GM18909 (cell line): ENCODE measurements at regions not wholly inside any gene's neighbourhood (a gene's known extent, or its start where the extent isn't known, plus 50 kb on each side); places are given as distances from the start of the nearest gene placed in this dataset.

Source experiments
- ATAC-seq: cut with Tn5 transposase; IDR thresholded peaks from one replicate; pipeline ENCODE4 v1.9.1; 2021; ENCODE audit warnings: mild to moderate bottlenecking; ENCODE audit not compliant: unreplicated experiment, poor library complexity

- no peak for ATAC-seq
These were observed 290.8 kb downstream of the KCNS3 start for GRCh38 chr2:18169121-18169892.

- ATAC-seq, result no peak
These were observed 289.4 kb downstream of the KCNS3 start for GRCh38 chr2:18167871-18168270.

GRCh38 chr2:18161681-18162080 is 283.2 kb downstream of the KCNS3 start:
- ATAC-seq, result no peak

GRCh38 chr2:18159896-18160295 is 281.4 kb downstream of the KCNS3 start:
- ATAC-seq, result no peak

DNA sequence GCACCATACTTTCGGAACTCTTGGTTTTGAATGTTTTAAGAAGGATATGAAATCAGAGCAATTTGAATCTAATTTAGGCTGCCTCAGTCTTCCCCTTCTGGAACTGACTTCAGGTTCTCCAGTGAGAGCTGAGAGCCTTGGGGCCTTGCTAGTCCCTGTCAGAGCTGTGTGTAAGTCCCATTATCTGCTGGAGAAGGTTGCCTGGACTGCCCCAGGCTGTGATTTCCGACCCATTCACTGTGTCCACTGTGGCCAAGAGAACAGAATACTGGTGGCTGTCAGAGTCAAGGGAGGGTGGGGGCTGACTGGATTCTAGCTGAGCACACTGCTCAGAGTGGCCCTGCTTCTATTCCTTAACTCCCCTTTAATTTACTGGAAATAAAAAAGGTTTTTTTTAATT is 278.0 kb downstream of the KCNS3 start:
- no peak for ATAC-seq

- no peak for ATAC-seq
These were observed 277.5 kb downstream of the KCNS3 start for GRCh38 chr2:18156002-18156401.

- ATAC-seq, result no peak
These were observed 276.3 kb downstream of the KCNS3 start for GRCh38 chr2:18154812-18155211.

DNA sequence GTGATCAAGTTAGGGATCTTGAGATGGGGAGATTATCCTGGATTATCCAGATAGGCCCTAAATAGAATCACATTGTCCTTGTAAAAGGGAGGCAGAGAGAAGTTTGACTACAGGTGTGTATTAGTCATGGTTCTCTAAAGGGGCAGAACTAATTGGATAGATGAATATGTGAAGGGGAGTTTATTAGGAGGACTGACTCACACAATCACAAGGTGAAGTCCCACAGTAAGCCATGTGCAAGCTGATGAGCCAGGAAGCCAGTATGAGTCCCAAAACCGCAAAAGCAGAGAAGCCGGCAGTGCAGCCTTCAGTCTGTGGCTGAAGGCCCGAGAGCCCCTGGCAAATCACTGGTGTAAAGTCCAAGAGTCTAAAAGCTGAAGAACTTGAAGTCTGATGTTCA is 275.8 kb downstream of the KCNS3 start:
- ATAC-seq, result no peak

DNA sequence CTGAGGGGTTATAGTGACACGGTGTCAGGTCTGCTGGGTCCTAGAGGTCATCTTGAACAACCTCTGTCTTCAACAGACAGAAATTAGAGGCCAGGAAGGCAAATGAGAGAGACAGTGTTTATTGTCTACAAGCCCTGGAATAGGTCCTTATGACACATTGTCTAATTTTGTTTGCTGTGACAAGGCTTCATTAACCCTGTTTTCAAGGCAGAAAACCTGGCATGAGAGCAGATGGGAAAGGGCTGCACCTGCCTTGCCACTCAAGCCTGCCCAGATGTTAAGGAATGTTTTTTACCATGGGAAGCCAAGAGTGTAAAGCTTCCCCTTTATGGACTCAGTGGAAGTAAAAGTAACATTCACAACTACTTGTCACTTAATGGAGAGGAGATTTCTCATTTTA is 275.3 kb downstream of the KCNS3 start:
- ATAC-seq, result no peak

DNA sequence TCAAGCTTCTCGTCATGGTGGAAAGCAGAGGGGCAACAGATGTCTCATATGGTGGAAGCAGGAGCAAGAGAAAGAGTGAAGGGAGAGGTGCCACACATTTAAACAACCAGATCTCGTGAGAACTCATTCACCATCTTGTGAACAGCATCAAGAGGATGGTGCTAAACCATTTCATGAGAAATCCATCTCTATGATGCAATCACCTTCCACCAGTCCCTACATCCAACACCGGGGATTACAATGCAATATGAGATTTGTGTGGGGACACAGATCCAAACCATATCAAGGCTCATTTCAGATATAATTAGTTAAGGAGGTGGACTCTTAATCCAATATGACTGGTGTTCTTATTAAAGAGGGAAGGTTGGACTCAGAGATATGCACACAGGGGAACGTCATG is 272.8 kb downstream of the KCNS3 start:
- no peak for ATAC-seq

GRCh38 chr2:18149660-18150246 is 271.3 kb downstream of the KCNS3 start:
- peak; percentile 77 for ATAC-seq

DNA sequence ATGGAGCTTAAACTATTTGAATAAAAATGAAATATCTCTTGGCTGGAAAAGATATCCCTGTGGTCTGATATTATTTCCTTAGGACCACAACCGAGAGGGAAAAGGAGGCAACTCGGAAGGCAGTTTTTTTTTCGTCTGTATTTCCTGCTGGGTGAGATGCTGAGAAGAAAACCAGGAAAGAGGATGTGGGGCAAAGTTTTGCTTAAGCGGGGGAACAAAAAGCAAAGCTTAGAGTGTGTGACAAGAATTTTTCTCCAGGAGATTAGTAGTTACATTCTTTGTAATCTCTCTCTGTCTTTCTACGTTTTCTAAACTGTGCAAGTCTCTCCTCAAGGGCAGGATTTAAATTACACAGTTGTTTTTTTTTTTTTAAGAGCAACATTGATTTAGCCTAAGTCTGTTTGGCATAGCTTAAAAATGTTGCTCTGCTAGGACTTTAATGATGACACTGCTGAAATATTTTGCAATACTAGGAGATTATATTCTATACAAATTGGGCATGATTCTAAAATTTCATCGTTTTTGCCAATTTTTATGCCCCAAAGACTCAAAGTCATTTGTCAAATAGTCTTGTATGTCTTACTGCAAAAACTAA is 258.5 kb downstream of the KCNS3 start:
- ATAC-seq, result no peak

DNA sequence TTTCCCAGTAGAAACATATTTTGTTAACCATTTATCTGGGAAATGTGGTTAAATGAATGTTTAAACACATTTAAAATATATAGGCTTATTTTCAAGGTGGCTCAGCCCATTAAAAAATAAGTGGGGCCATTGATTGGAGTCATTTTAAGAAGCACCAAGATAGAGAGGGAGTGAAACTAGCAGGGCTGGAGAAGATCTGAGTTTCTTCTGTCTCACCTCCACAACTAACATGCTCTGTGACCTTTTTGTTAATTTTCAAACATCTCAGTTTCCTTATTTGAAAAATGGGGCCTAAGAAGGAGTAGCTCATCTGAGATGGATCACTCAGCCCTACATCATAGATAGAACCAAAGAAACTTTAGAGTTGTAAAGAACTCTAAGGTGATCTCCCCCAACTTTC is 254.8 kb downstream of the KCNS3 start:
- no peak for ATAC-seq

DNA sequence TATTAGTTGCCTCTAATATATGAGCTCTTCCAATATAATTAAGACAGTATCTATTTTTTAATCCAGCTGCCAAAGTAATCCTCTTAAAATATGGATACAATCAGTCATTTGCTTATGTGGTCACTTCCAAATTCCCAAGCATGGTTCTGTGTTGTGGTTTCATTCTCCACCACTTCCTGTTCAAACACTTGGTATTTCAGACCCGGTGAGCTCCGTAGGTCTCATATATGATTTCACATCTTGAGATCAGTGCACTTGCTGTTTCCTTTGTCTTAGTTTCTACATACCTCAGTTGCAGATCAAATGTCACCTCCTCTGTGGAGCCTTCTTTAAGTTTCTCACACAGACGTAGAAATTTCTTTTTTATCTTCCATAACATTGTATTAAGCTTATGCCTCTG is 254.2 kb downstream of the KCNS3 start:
- ATAC-seq, result no peak

GRCh38 chr2:18131761-18132160 is 253.3 kb downstream of the KCNS3 start:
- ATAC-seq, result no peak

- ATAC-seq, result no peak
These were observed 250.9 kb downstream of the KCNS3 start for GRCh38 chr2:18129348-18129747.

DNA sequence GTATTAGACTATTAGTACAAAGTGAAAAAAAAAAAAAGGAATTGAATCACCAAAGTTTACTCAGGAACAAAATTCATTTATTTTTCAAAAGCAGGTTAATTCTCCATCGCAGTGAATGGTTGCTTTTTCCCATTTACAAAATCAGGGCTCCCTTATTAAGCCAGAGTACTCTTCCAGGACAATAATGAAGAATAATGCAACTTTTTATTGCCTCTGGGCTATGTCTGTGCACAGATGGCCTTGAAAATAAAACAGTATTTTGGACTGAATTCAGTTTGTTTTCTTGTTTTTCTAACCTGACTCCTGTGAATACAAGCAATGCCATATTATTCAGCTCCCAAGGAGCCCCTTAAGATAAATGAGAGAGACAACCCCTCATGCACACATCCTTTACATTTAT is 246.8 kb downstream of the KCNS3 start:
- ATAC-seq, result no peak

DNA sequence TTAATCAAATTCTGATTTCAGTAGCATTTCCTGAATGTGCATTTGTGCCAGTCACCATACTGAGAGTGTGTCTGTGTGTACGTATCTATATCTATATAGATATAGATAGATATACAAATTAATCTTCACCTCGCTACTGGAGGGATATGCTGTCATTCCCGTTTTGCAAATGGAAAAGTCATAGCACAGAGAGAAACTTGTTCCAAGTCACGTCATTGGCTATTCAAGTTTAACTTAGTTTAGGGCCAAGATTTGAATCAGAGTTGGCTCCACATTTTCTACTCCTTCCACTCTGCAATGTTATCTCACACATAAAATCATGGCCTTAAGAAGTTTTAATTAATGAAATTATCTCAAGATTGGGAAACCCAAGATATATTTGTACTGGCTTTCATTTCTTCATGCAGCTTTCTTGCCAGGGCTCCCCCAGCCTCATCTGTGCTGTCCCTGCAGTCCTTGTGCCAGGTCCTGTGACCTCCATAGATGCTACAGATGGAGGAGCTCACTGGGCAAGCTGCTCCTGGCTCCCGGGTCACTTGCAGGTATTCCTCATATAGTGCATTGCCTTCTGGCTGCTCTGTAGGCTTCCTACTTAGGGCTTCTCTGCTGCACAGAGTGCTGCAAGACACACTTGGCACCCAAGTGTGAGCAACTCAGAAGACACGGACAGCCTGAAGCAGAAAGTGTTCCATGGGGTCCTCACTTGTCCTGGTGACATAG is 245.8 kb downstream of the KCNS3 start:
- ATAC-seq, result no peak

DNA sequence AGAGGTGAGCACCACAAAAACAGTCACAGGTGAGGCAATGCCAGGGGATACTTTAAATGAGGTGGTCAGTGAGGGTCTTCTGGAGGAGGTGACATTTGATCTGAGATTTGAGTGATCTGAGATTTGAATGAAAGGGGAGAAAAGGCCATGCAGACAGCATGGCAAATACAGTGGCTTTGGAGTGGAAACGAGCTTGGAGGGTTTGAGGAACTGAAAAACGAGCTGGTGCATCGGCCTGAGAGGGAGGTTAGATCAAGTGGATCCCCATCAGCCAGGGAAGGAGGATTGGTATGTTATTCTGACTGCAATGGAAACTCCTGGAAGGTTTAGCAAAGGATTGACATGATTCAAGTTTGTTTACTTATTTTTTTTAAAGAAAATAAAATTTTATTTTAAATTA is 245.1 kb downstream of the KCNS3 start:
- no peak for ATAC-seq

DNA sequence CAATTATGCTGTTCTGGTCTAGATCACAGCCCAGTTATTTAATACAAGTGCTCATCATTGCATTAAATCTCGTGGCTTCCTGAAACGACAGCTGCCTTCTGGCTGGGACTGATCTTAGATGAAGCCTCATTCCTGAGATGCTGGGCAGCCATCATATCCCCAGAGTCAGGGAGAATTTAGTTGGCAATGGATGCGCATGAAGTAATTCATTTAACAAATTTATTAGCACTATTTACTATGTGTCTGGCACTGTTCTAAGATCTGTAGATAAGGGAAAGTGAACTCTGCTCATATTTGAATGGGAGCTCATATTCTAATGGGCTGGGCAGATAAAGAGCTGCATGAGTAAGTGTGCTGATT is 244.7 kb downstream of the KCNS3 start:
- no peak for ATAC-seq

DNA sequence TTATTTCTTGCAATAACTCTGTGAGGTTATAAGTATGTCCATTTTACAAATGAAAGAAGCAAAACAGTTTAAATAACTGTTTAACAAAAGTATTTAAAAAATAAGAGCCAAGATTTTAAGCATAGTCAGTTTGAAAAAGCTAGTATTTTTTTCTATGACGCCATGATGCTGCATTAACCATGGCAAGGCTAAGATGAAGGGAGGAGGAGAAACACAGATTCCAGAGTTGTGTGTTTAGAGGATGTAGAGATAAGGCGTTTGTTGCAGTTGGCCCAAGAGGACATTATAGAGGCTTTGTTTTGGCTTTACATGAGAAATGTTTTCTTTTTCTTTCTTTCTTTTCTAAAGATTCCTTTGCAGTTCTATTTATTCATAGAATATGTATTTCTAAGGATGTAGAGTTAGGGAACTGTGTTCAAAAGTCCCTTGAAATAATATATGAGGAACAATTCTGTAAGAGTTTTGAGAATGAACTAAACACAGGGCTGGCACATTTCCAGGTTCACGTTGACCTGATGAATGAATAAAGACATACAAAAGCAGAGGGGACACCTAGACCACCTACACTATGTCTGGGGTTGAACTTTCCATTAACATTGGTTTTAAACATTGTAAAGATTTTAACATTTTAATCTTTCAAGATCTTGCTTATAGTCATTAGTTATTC is 244.2 kb downstream of the KCNS3 start:
- ATAC-seq, result no peak
